ENCODE measurements at regions not wholly inside any gene's neighbourhood (a gene's known extent, or its start where the extent isn't known, plus 50 kb on each side); places are given as distances from the start of the nearest gene placed in this dataset.

- TF ChIP-seq POLR2A (IDR thresholded peaks at IDR 0.05; ENCODE audit: control extremely low read depth in 1 of 2, low read depth in 2 of 2, low read length in 2 of 2) (no peak), CTCF (IDR thresholded peaks at IDR 0.05; ENCODE audit: control extremely low read depth in 1 of 3, insufficient read depth in 1 of 3, low read depth in 1 of 3, low read length in 3 of 3) (no peak), MAX (IDR thresholded peaks at IDR 0.05) (no peak), SUZ12 (IDR thresholded peaks at IDR 0.05; ENCODE audit: low read length) (no peak)
Observed at GRCh38 chr20:47411161-47411560, 54.7 kb upstream of the ZMYND8 start.
